IPS DF 19.7 (cell line): ENCODE measurements at regions not wholly inside any gene's neighbourhood (a gene's known extent, or its start where the extent isn't known, plus 50 kb on each side); places are given as distances from the start of the nearest gene placed in this dataset.

Experiments
- DNase-seq: peaks from one replicate; pipeline ENCODE4 v3.0.0-alpha.2; 2013; ENCODE audit warnings: low read depth, low spot score

GRCh38 chr12:92496790-92497189, 206.0 kb upstream of the PLEKHG7 start:
- DNase-seq = no peak

- no peak for DNase-seq
Measured at GRCh38 chr12:92495108-92495507, 207.7 kb upstream of the PLEKHG7 start.

- no peak for DNase-seq
Measured at GRCh38 chr12:92493816-92494215, 209.0 kb upstream of the PLEKHG7 start.

GRCh38 chr12:92492995-92493394, 209.8 kb upstream of the PLEKHG7 start:
- DNase-seq = no peak

- DNase-seq = no peak
Measured at GRCh38 chr12:92492291-92492690, 210.5 kb upstream of the PLEKHG7 start.

- no peak for DNase-seq
Measured at GRCh38 chr12:92489781-92490180, 213.0 kb upstream of the PLEKHG7 start.

- DNase-seq = no peak
Measured at GRCh38 chr12:92488735-92489134, 214.1 kb upstream of the PLEKHG7 start.

- no peak for DNase-seq
Measured at GRCh38 chr12:92487138-92487485, 215.7 kb upstream of the PLEKHG7 start.

GRCh38 chr12:92486443-92487137, 216.2 kb upstream of the PLEKHG7 start:
- no peak for DNase-seq

GRCh38 chr12:92485351-92486348, 217.1 kb upstream of the PLEKHG7 start:
- DNase-seq = no peak

- no peak for DNase-seq
Measured at GRCh38 chr12:92482599-92482998, 220.2 kb upstream of the PLEKHG7 start.

GRCh38 chr12:92481066-92481465, 221.7 kb upstream of the PLEKHG7 start:
- no peak for DNase-seq

- no peak for DNase-seq
Measured at GRCh38 chr12:92478692-92479091, 224.1 kb upstream of the PLEKHG7 start.

GRCh38 chr12:92476844-92477243, 225.9 kb upstream of the PLEKHG7 start:
- no peak for DNase-seq

GRCh38 chr12:92473564-92473963, 229.2 kb upstream of the PLEKHG7 start:
- no peak for DNase-seq

GRCh38 chr12:92472201-92472600, 230.6 kb upstream of the PLEKHG7 start:
- DNase-seq = no peak

- DNase-seq = no peak
Measured at GRCh38 chr12:92471551-92471950, 231.2 kb upstream of the PLEKHG7 start.

GRCh38 chr12:92470608-92471021, 232.2 kb upstream of the PLEKHG7 start:
- no peak for DNase-seq

- DNase-seq = no peak
Measured at GRCh38 chr12:92469837-92470236, 233.0 kb upstream of the PLEKHG7 start.

GRCh38 chr12:92468358-92469020, 234.3 kb upstream of the PLEKHG7 start:
- DNase-seq = no peak

- DNase-seq = no peak
Measured at GRCh38 chr12:92467886-92468285, 234.9 kb upstream of the PLEKHG7 start.
